ENCODE measurements at regions not wholly inside any gene's neighbourhood (a gene's known extent, or its start where the extent isn't known, plus 50 kb on each side); places are given as distances from the start of the nearest gene placed in this dataset.

GRCh38 chr20:1808101-1808500 lies 87.1 kb upstream of the SIRPA start (continued):
- TF ChIP-seq REST (IDR thresholded peaks at IDR 0.05; ENCODE audit: low read depth, low read length): no peak
- TF ChIP-seq NRF1 (conservative IDR thresholded peaks at IDR 0.05; ENCODE audit: low read depth, low read length): no peak
- no peak for TF ChIP-seq CREM (IDR thresholded peaks at IDR 0.05; ENCODE audit: low read depth)
- no peak for TF ChIP-seq MXI1 (IDR thresholded peaks at IDR 0.05; ENCODE audit: low read depth, low read length)
- TF ChIP-seq GATAD2B (conservative IDR thresholded peaks at IDR 0.05; ENCODE audit: low read depth): no peak
- TF ChIP-seq, protein P1, sequence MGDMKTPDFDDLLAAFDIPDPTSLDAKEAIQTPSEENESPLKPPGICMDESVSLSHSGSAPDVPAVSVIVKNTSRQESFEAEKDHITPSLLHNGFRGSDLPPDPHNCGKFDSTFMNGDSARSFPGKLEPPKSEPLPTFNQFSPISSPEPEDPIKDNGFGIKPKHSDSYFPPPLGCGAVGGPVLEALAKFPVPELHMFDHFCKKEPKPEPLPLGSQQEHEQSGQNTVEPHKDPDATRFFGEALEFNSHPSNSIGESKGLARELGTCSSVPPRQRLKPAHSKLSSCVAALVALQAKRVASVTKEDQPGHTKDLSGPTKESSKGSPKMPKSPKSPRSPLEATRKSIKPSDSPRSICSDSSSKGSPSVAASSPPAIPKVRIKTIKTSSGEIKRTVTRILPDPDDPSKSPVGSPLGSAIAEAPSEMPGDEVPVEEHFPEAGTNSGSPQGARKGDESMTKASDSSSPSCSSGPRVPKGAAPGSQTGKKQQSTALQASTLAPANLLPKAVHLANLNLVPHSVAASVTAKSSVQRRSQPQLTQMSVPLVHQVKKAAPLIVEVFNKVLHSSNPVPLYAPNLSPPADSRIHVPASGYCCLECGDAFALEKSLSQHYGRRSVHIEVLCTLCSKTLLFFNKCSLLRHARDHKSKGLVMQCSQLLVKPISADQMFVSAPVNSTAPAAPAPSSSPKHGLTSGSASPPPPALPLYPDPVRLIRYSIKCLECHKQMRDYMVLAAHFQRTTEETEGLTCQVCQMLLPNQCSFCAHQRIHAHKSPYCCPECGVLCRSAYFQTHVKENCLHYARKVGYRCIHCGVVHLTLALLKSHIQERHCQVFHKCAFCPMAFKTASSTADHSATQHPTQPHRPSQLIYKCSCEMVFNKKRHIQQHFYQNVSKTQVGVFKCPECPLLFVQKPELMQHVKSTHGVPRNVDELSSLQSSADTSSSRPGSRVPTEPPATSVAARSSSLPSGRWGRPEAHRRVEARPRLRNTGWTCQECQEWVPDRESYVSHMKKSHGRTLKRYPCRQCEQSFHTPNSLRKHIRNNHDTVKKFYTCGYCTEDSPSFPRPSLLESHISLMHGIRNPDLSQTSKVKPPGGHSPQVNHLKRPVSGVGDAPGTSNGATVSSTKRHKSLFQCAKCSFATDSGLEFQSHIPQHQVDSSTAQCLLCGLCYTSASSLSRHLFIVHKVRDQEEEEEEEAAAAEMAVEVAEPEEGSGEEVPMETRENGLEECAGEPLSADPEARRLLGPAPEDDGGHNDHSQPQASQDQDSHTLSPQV (IDR thresholded peaks at IDR 0.05): no peak
- no peak for TF ChIP-seq SMC3 (IDR thresholded peaks at IDR 0.05; ENCODE audit: borderline replicate concordance, low read length)
- TF ChIP-seq NFIC (IDR thresholded peaks at IDR 0.05; ENCODE audit: low read depth, low read length): no peak

All from GM12878 (cell line).